H1 (cell line): ENCODE measurements at regions not wholly inside any gene's neighbourhood (a gene's known extent, or its start where the extent isn't known, plus 50 kb on each side); places are given as distances from the start of the nearest gene placed in this dataset.

ENCODE experiments used
- CTCF ChIA-PET: fragments of 300-600 bp; sonication (Branson Sonifier 250); formaldehyde crosslinking; loops from one replicate; lab custom pipeline; 2021; ENCODE audit not compliant: partially characterized antibody; lab: Charles Lee
- POLR2A ChIA-PET: fragments of 300-600 bp; sonication (Branson Sonifier 250); formaldehyde crosslinking; loops from one replicate; lab custom pipeline; 2021; ENCODE audit warnings: inconsistent platforms; ENCODE audit not compliant: partially characterized antibody; lab: Charles Lee
- DNase-seq, 2 experiments: peaks; one replicate each; pipeline versions ENCODE4 v3.0.0 to v3.0.0-alpha.2; 2010 to 2022; ENCODE audit warnings: low spot score in 2 of 2, low read depth in 1 of 2, mixed read lengths in 1 of 2
- FAIRE-seq: peaks from 2 replicates; lab custom pipeline; 2011; peaks lifted over from hg19 to GRCh38; lab: Jason Lieb, UNC
- H2AFZ ChIP-seq: 2 replicates; pipeline ENCODE4 v1.8.1; 2012; ENCODE audit warnings: low read length, inconsistent platforms
- H2AK5ac ChIP-seq: 2 replicates; pipeline ENCODE4 v1.6.1; 2013; ENCODE audit warnings: low read depth, low read length
- H2BK120ac ChIP-seq: replicated peaks from 2 replicates; pipeline ENCODE3; 2013; ENCODE audit warnings: low read depth, low read length, inconsistent platforms
- H2BK12ac ChIP-seq: 2 replicates; pipeline ENCODE4 v1.6.1; 2013; ENCODE audit warnings: low read depth, low read length
- H2BK15ac ChIP-seq: 2 replicates; pipeline ENCODE4 v1.6.1; 2013; ENCODE audit warnings: low read length
- H2BK20ac ChIP-seq: 2 replicates; pipeline ENCODE4 v1.6.1; 2013; ENCODE audit warnings: low read length
- H2BK5ac ChIP-seq: 2 replicates; pipeline ENCODE4 v1.6.1; 2013; ENCODE audit warnings: low read depth, low read length
- H3K14ac ChIP-seq: 2 replicates; pipeline ENCODE4 v1.6.1; 2013; ENCODE audit warnings: inconsistent platforms; ENCODE audit not compliant: insufficient read length
- H3K18ac ChIP-seq: 2 replicates; pipeline ENCODE4 v1.6.1; 2013; ENCODE audit warnings: low read length; ENCODE audit errors: extremely low read depth
- H3K23ac ChIP-seq: 2 replicates; pipeline ENCODE4 v1.6.1; 2013; ENCODE audit warnings: inconsistent platforms; ENCODE audit not compliant: insufficient read length
- H3K23me2 ChIP-seq: 2 replicates; pipeline ENCODE4 v1.6.1; 2013; ENCODE audit warnings: low read depth, low read length
- H3K27ac ChIP-seq: 2 replicates; pipeline ENCODE4 v1.6.1; 2011; ENCODE audit warnings: low read depth, low read length, inconsistent platforms
- H3K27me3 ChIP-seq, 4 experiments: replicated peaks in 1 of 4; 1 replicate in 1 of 4; 2 replicates in 3 of 4; pipeline versions ENCODE4 v1.6.1 to v1.8.1; 2011 to 2013; ENCODE audit warnings: low read length in 3 of 4, mild to moderate bottlenecking in 3 of 4, inconsistent platforms in 2 of 4, mixed read lengths in 2 of 4, moderate library complexity in 1 of 4; ENCODE audit not compliant: control insufficient read depth in 3 of 4, insufficient read depth in 3 of 4; ENCODE audit errors: extremely low read depth in 1 of 4
- H3K36me3 ChIP-seq, 4 experiments: 2 replicates each; pipeline versions ENCODE4 v1.6.1 to v1.8.1; 2011 to 2013; ENCODE audit warnings: mild to moderate bottlenecking in 4 of 4, low read length in 3 of 4, moderate library complexity in 2 of 4, control low read depth in 1 of 4, inconsistent platforms in 1 of 4; ENCODE audit not compliant: insufficient read depth in 4 of 4, control insufficient read depth in 2 of 4
- H3K4ac ChIP-seq: replicated peaks from 2 replicates; pipeline ENCODE3; 2013; ENCODE audit warnings: low read length, low read depth, mixed read lengths, inconsistent platforms; ENCODE audit not compliant: insufficient read length
- H3K4me1 ChIP-seq, 4 experiments: replicated peaks in 1 of 4; 1 replicate in 1 of 4; 2 replicates in 3 of 4; pipeline versions ENCODE4 v1.6.1 to v1.8.1; 2011 to 2013; ENCODE audit warnings: low read length in 3 of 4, inconsistent platforms in 2 of 4, mixed read lengths in 1 of 4; ENCODE audit not compliant: insufficient read depth in 4 of 4, control insufficient read depth in 3 of 4
- H3K4me2 ChIP-seq, 2 experiments: 2 replicates each; pipeline versions ENCODE4 v1.6.1 to v1.8.1; 2011 to 2013; ENCODE audit warnings: low read depth in 2 of 2, low read length in 2 of 2, control low read depth in 1 of 2, inconsistent platforms in 1 of 2, mild to moderate bottlenecking in 1 of 2; ENCODE audit not compliant: insufficient read depth in 1 of 2
- H3K4me3 ChIP-seq, 4 experiments: fragments of 200-600, 300-600 bp in 1 of 4; sonication (generic), shearing (Covaris generic), sonication (Bioruptor Twin) in 1 of 4; 2 replicates each; pipeline versions ENCODE4 v1.5.1 to v1.8.1; 2011 to 2016; ENCODE audit warnings: low read length in 4 of 4, low read depth in 3 of 4, control low read depth in 2 of 4, inconsistent platforms in 2 of 4, mild to moderate bottlenecking in 2 of 4, mixed read lengths in 1 of 4, moderate library complexity in 1 of 4; ENCODE audit not compliant: insufficient read depth in 2 of 4; ENCODE audit errors: extremely low read depth in 1 of 4
- H3K56ac ChIP-seq: replicated peaks from 2 replicates; pipeline ENCODE3; 2013; ENCODE audit warnings: low read depth, mild to moderate bottlenecking, mixed read lengths, low read length, inconsistent platforms; ENCODE audit not compliant: insufficient read length
- H3K79me1 ChIP-seq: 2 replicates; pipeline ENCODE4 v1.6.1; 2013; ENCODE audit warnings: low read depth, low read length, control low read depth
- H3K79me2 ChIP-seq, 2 experiments: 2 replicates each; pipeline versions ENCODE4 v1.6.1 to v1.8.1; 2012 to 2013; ENCODE audit warnings: low read length in 2 of 2, mild to moderate bottlenecking in 2 of 2, inconsistent platforms in 1 of 2; ENCODE audit not compliant: insufficient read depth in 2 of 2, control insufficient read depth in 1 of 2
- H3K9ac ChIP-seq, 4 experiments: replicated peaks in 1 of 4; 1 replicate in 1 of 4; 2 replicates in 3 of 4; pipeline versions ENCODE4 v1.6.1 to v1.8.1; 2011 to 2013; ENCODE audit warnings: low read depth in 3 of 4, low read length in 3 of 4, control low read depth in 2 of 4, mild to moderate bottlenecking in 2 of 4, moderate library complexity in 2 of 4, inconsistent platforms in 1 of 4; ENCODE audit errors: extremely low read depth in 1 of 4
- H3K9me3 ChIP-seq, 2 experiments: 2 replicates each; pipeline versions ENCODE4 v1.6.1 to v1.8.1; 2012 to 2013; ENCODE audit warnings: mild to moderate bottlenecking in 2 of 2, moderate library complexity in 2 of 2, control low read depth in 1 of 2, inconsistent platforms in 1 of 2, low read depth in 1 of 2, low read length in 1 of 2, mixed read lengths in 1 of 2; ENCODE audit not compliant: insufficient read depth in 2 of 2
- H4K20me1 ChIP-seq, 2 experiments: replicated peaks in 1 of 2; 2 replicates each; pipeline versions ENCODE3 to v1.8.1; 2011 to 2013; ENCODE audit warnings: inconsistent platforms in 2 of 2, low read length in 2 of 2, mild to moderate bottlenecking in 1 of 2; ENCODE audit not compliant: insufficient read depth in 2 of 2, control insufficient read depth in 1 of 2
- H4K5ac ChIP-seq: 2 replicates; pipeline ENCODE4 v1.6.1; 2013; ENCODE audit warnings: low read length, low read depth, mixed read lengths, inconsistent platforms; ENCODE audit not compliant: insufficient read length
- H4K8ac ChIP-seq: 2 replicates; pipeline ENCODE4 v1.8.0; 2013; ENCODE audit warnings: mild to moderate bottlenecking, moderate library complexity, low read length, inconsistent platforms; ENCODE audit not compliant: insufficient read depth; ENCODE audit errors: extremely low read depth
- H4K91ac ChIP-seq: replicated peaks from 2 replicates; pipeline ENCODE3; 2013; ENCODE audit warnings: low read length, mixed read lengths, inconsistent platforms; ENCODE audit not compliant: insufficient read length
- CBX8 ChIP-seq: fragments of 300-800, 300-1000 bp; sonication (generic); IDR thresholded peaks from 2 replicates; pipeline ENCODE4 v1.7.1; 2016; ENCODE audit warnings: low read depth, low read length, borderline replicate concordance
- CREB1 ChIP-seq: IDR thresholded peaks from 2 replicates; pipeline ENCODE4 v1.6.1; 2012; ENCODE audit warnings: inconsistent platforms
- EGR1 ChIP-seq: IDR thresholded peaks from 2 replicates; pipeline ENCODE4 v1.6.1; 2011; ENCODE audit warnings: low read depth, low read length, borderline replicate concordance
- GABPA ChIP-seq: IDR thresholded peaks from 2 replicates; pipeline ENCODE4 v1.6.1; 2011; ENCODE audit warnings: mild to moderate bottlenecking, low read length, moderate library complexity, borderline replicate concordance; ENCODE audit not compliant: insufficient read depth
- KDM5A ChIP-seq: fragments of 200-600 bp; IDR thresholded peaks from 2 replicates; pipeline ENCODE4 v1.7.1; 2012; ENCODE audit warnings: mild to moderate bottlenecking, low read length, inconsistent platforms, mixed read lengths
- RBBP5 ChIP-seq: IDR thresholded peaks from 2 replicates; pipeline ENCODE4 v1.7.1; 2012; ENCODE audit warnings: low read depth, mild to moderate bottlenecking, inconsistent platforms, low read length, moderate library complexity, borderline replicate concordance
- SAP30 ChIP-seq: fragments of 300-600 bp; sonication (generic); IDR thresholded peaks from 2 replicates; pipeline ENCODE4 v1.7.1; 2012; ENCODE audit warnings: low read length, moderate library complexity, mild to moderate bottlenecking, inconsistent platforms; ENCODE audit not compliant: insufficient read depth, insufficient replicate concordance
- SIN3A ChIP-seq, 2 experiments: IDR thresholded peaks in 1 of 2; conservative IDR thresholded peaks in 1 of 2; 2 replicates each; pipeline ENCODE4 v1.6.1; 2011 to 2012; ENCODE audit warnings: low read length in 2 of 2, improper control_type of control experiment in 1 of 2, low read depth in 1 of 2, mild to moderate bottlenecking in 1 of 2
- SIRT6 ChIP-seq: IDR thresholded peaks from one replicate; pipeline ENCODE4 v1.7.1; 2012; ENCODE audit warnings: low read length, inconsistent platforms
- WGBS, 2 experiments: shearing (Covaris generic) in 1 of 2; methylation state at CpG; one replicate each; pipeline versions ENCODE4 v1.1.6 to v1.1.7; 2013 to 2015; ENCODE audit warnings: low lambda C conversion rate in 2 of 2, mixed read lengths in 2 of 2, inconsistent platforms in 1 of 2, low coverage in 1 of 2, missing lambda C conversion rate in 1 of 2; ENCODE audit not compliant: insufficient replicate concordance in 2 of 2, insufficient coverage in 1 of 2, insufficient read length in 1 of 2; ENCODE audit errors: extremely low coverage in 1 of 2, missing lambda C conversion rate in 1 of 2; 5-methylcytosine and 5-hydroxymethylcytosine counted together

DNA sequence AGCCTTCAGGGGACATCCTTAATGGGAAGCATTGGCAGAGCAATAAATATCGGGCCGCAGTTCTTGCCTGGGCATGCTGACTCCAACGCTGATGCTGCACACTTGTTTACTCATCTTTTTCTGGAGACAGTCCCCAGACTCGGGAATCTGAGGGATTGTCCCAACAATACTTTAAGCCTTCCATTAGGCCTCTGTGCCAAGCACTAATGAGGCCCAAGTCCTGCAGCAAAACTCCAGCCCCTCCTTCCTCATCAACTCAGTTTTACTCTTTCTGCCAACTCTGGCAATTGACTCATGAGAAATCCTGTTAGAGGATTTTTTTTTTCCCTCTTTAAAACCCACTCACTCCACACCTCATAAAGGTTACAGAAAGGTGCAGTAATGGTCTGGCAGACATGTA lies 233.4 kb upstream of the PELI2 start:
- H4K8ac ChIP-seq = no peak overlapping the region
- H3K79me1 ChIP-seq = no peaks in the 10 kb centered on the region
- H3K14ac ChIP-seq = no peak overlapping the region
- H3K27ac ChIP-seq = no peak overlapping the region
- peaks cover 4 to 6% (median 5%) of the 10 kb centered on the region in 4 experiments for H3K4me1 ChIP-seq
- no peaks in the 10 kb centered on the region for H3K36me3 ChIP-seq
- no peak overlapping the region; the same call in 1 of the 2 replicates for H2BK20ac ChIP-seq
- no peak overlapping the region for H4K5ac ChIP-seq
- no peaks in the 10 kb centered on the region for H3K9me3 ChIP-seq
- H3K18ac ChIP-seq = no peak overlapping the region
- H3K4me3 ChIP-seq = no peak overlapping the region
- CTCF ChIA-PET = interaction anchor here (0.7 to 1.6 kb wide), 4 partner anchors 9 to 598 kb away, joined by 3 to 4 read pairs (median 3); no protein-coding TSS in a partner anchor
- DNase-seq (no peak), FAIRE-seq (no peak)
- no peaks in the 10 kb centered on the region for H3K23me2 ChIP-seq
- no peak overlapping the region for H2BK5ac ChIP-seq
- H3K56ac ChIP-seq = no peak overlapping the region
- no peak overlapping the region for H2AK5ac ChIP-seq
- no peak overlapping the region for H3K9ac ChIP-seq
- no peak overlapping the region for H3K4ac ChIP-seq
- H3K4me2 ChIP-seq = no peak overlapping the region
- POLR2A ChIA-PET = no interaction called here
- no peaks in the 10 kb centered on the region for H4K20me1 ChIP-seq
- WGBS, 2 experiments = 86% methylated on average over 4 of the region's 4 CpGs; no CpG with 5 or more reads in 1 of the 2 experiments
- H3K79me2 ChIP-seq = no peaks in the 10 kb centered on the region
- no peak overlapping the region for H3K23ac ChIP-seq
- H3K27me3 ChIP-seq = no peaks in the 10 kb centered on the region
- no peak overlapping the region for H4K91ac ChIP-seq
- no peak overlapping the region for H2BK12ac ChIP-seq
- TF ChIP-seq SIN3A (conservative IDR thresholded peaks at IDR 0.05 in 1 of 2, IDR thresholded peaks at IDR 0.05 in 1 of 2; ENCODE audit: low read depth in 1 of 2, low read length in 2 of 2) (no peak), KDM5A (no peak), GABPA (no peak), SAP30 (no peak), SIRT6 (no peak), CBX8 (no peak), CREB1 (no peak), EGR1 (no peak), RBBP5 (no peak)
- H2BK120ac ChIP-seq = no peak overlapping the region
- H2AFZ ChIP-seq = no peak overlapping the region
- H2BK15ac ChIP-seq = no peak overlapping the region
